ENCODE measurements at regions not wholly inside any gene's neighbourhood (a gene's known extent, or its start where the extent isn't known, plus 50 kb on each side); places are given as distances from the start of the nearest gene placed in this dataset.
"Not testable (repeated sequence)": the region's sequence is repeated elsewhere in the genome, so short reads cannot be mapped to it uniquely, and the experiment has no call there.

- Mint-ChIP-seq H3K27me3 (ENCODE audit: low read depth) (peaks cover 20% of the 10 kb centered on the region), H3K4me1 (no peaks in the 10 kb centered on the region), H3K27ac (no peak overlapping the region), H3K9me3 (peaks cover 60 to 70% of the 10 kb centered on the region in 2 experiments), H3K36me3 (ENCODE audit: insufficient read depth in 1 of 3, low read depth in 3 of 3) (peaks cover 32 to 46% (median 35%) of the 10 kb centered on the region in 3 experiments), H3K4me3 (no peak overlapping the region)
- Histone ChIP-seq H3K27ac (ENCODE audit: insufficient read length, low read depth, low read length) (no peak overlapping the region), H3T11ph (ENCODE audit: low read length) (no peak overlapping the region), H2AK5ac (ENCODE audit: insufficient read length, low read length) (no peak overlapping the region), H3K23ac (ENCODE audit: insufficient read length, low read depth, low read length) (no peak overlapping the region), H3K14ac (ENCODE audit: insufficient read depth, low read length) (no peak overlapping the region), H2BK12ac (ENCODE audit: insufficient read length, low read depth, low read length) (no peak overlapping the region), H4K20me1 (ENCODE audit: control insufficient read depth, insufficient read depth, insufficient read length) (no peaks in the 10 kb centered on the region), H3K18ac (ENCODE audit: insufficient read length, low read depth, low read length) (no peak overlapping the region), H2AFZ (ENCODE audit: low read length) (no peak overlapping the region), H3K9ac (ENCODE audit: extremely low read depth, insufficient read length, low read length) (no peak overlapping the region), H3K27me3 (ENCODE audit: insufficient read depth, low read length) (no peaks in the 10 kb centered on the region; the same call in 1 of the 2 replicates), H2BK15ac (ENCODE audit: low read depth, low read length) (no peak overlapping the region), H4K8ac (replicated peaks; ENCODE audit: insufficient read length, low read depth, low read length) (no peak overlapping the region), H3K4ac (ENCODE audit: low read depth, low read length) (no peak overlapping the region), H3K23me2 (ENCODE audit: insufficient read length, low read depth, low read length, poor library complexity, severe bottlenecking) (no peaks in the 10 kb centered on the region), H3K4me1 (ENCODE audit: insufficient read depth, low read length) (no peaks in the 10 kb centered on the region), H2BK5ac (ENCODE audit: insufficient read length, low read length) (no peak overlapping the region), H3K79me1 (ENCODE audit: insufficient read depth, low read depth, low read length, poor library complexity, severe bottlenecking) (no peaks in the 10 kb centered on the region), H3K56ac (ENCODE audit: insufficient read length, low read depth, low read length) (no peak overlapping the region), H2BK120ac (ENCODE audit: low read depth, low read length, poor library complexity, severe bottlenecking) (no peak overlapping the region), H3K9me3 (ENCODE audit: control insufficient read depth, low read depth, low read length) (peaks cover 51% of the 10 kb centered on the region), H3K4me2 (ENCODE audit: insufficient read depth, insufficient read length, low read length) (no peak overlapping the region), H4K91ac (ENCODE audit: insufficient read length, low read depth, low read length) (no peak overlapping the region), H3K79me2 (ENCODE audit: insufficient read depth, low read length) (no peaks in the 10 kb centered on the region), H4K5ac (ENCODE audit: insufficient read length, low read depth, low read length) (no peak overlapping the region), H2BK20ac (ENCODE audit: low read depth, low read length, poor library complexity, severe bottlenecking) (no peak overlapping the region)
- no peak for TF ChIP-seq CTCF (conservative IDR thresholded peaks at IDR 0.05)
- no peak for DNase-seq
- no CpG with 5 or more reads among the region's 15 CpGs for WGBS (ENCODE audit: extremely low coverage, insufficient read length, low lambda C conversion rate)
Observed at GRCh38 chr4:49516796-49517195, 530.7 kb downstream of the CWH43 start.

- WGBS (ENCODE audit: extremely low coverage, insufficient read length, low lambda C conversion rate), result no CpG with 5 or more reads among the region's 23 CpGs
- peaks cover 12% of the 10 kb centered on the region for H3K27me3 Mint-ChIP-seq (ENCODE audit: low read depth)
- H2BK5ac ChIP-seq (ENCODE audit: insufficient read length, low read length), result not testable (repeated sequence)
Observed at GRCh38 chr4:49517485-49518205, 531.6 kb downstream of the CWH43 start.

More at GRCh38 chr4:49517485-49518205, 531.6 kb downstream of the CWH43 start:
- not testable (repeated sequence) for H3K14ac ChIP-seq (ENCODE audit: insufficient read depth, low read length); H3K79me2 ChIP-seq (ENCODE audit: insufficient read depth, low read length); H4K91ac ChIP-seq (ENCODE audit: insufficient read length, low read depth, low read length); H4K8ac ChIP-seq (replicated peaks; ENCODE audit: insufficient read length, low read depth, low read length); H2BK12ac ChIP-seq (ENCODE audit: insufficient read length, low read depth, low read length); H3K4me2 ChIP-seq (ENCODE audit: insufficient read depth, insufficient read length, low read length); H2AFZ ChIP-seq (ENCODE audit: low read length); H3K27ac Mint-ChIP-seq; H3K56ac ChIP-seq (ENCODE audit: insufficient read length, low read depth, low read length); H3K4me1 Mint-ChIP-seq; H3K18ac ChIP-seq (ENCODE audit: insufficient read length, low read depth, low read length); H2BK120ac ChIP-seq (ENCODE audit: low read depth, low read length, poor library complexity, severe bottlenecking); H3T11ph ChIP-seq (ENCODE audit: low read length); H4K20me1 ChIP-seq (ENCODE audit: control insufficient read depth, insufficient read depth, insufficient read length); H3K23ac ChIP-seq (ENCODE audit: insufficient read length, low read depth, low read length); H3K4ac ChIP-seq (ENCODE audit: low read depth, low read length); H3K9ac ChIP-seq (ENCODE audit: extremely low read depth, insufficient read length, low read length); H2BK20ac ChIP-seq (ENCODE audit: low read depth, low read length, poor library complexity, severe bottlenecking); H3K27me3 ChIP-seq (ENCODE audit: insufficient read depth, low read length); H2AK5ac ChIP-seq (ENCODE audit: insufficient read length, low read length); H3K4me3 Mint-ChIP-seq; H4K5ac ChIP-seq (ENCODE audit: insufficient read length, low read depth, low read length); DNase-seq; H3K4me1 ChIP-seq (ENCODE audit: insufficient read depth, low read length); H3K27ac ChIP-seq (ENCODE audit: insufficient read length, low read depth, low read length); H3K79me1 ChIP-seq (ENCODE audit: insufficient read depth, low read depth, low read length, poor library complexity, severe bottlenecking); H2BK15ac ChIP-seq (ENCODE audit: low read depth, low read length); H3K23me2 ChIP-seq (ENCODE audit: insufficient read length, low read depth, low read length, poor library complexity, severe bottlenecking)
- peaks cover 25 to 38% (median 27%) of the 10 kb centered on the region in 3 experiments for H3K36me3 Mint-ChIP-seq (ENCODE audit: insufficient read depth in 1 of 3, low read depth in 3 of 3)
- H3K9me3 ChIP-seq (ENCODE audit: control insufficient read depth, low read depth, low read length), result peaks cover 42% of the 10 kb centered on the region
- peaks cover 51 to 62% of the 10 kb centered on the region in 2 experiments for H3K9me3 Mint-ChIP-seq

Measured in H9 (cell line).